ENCODE measurements at regions not wholly inside any gene's neighbourhood (a gene's known extent, or its start where the extent isn't known, plus 50 kb on each side); places are given as distances from the start of the nearest gene placed in this dataset.

GRCh38 chr4:8771666-8772065 is 100.0 kb downstream of the HMX1 start:
- no peaks in the 10 kb centered on the region for H3K9me3 ChIP-seq (ENCODE audit: low read depth, low read length, poor library complexity, severe bottlenecking)
- no peaks in the 10 kb centered on the region for H3K4me1 ChIP-seq (ENCODE audit: insufficient read depth, low read length, poor library complexity, severe bottlenecking)
- ChIA-PET POLR2A (ENCODE audit: low non-redundant PET) (no interaction called here), CTCF (no interaction called here)
- TF ChIP-seq CTCF (conservative IDR thresholded peaks at IDR 0.05; ENCODE audit: low read depth, low read length) (no peak), EZH2 (IDR thresholded peaks at IDR 0.05; ENCODE audit: borderline replicate concordance, low read depth, low read length, poor library complexity, severe bottlenecking) (no peak)
- H3K4me3 ChIP-seq (ENCODE audit: low read depth, low read length, poor library complexity, severe bottlenecking) = no peak overlapping the region
- no peak overlapping the region for H3K27ac ChIP-seq (ENCODE audit: low read depth, low read length, poor library complexity, severe bottlenecking)
- peaks cover 14% of the 10 kb centered on the region for H3K27me3 ChIP-seq (replicated peaks; ENCODE audit: insufficient read depth, low read depth, low read length, poor library complexity)
- H3K36me3 ChIP-seq (ENCODE audit: insufficient read depth, low read length, poor library complexity, severe bottlenecking) = no peaks in the 10 kb centered on the region
- BruUV-seq (replicated peaks) = no TSS peak
- intact Hi-C loops (cut with micrococcal nuclease; ENCODE audit: unreplicated experiment) = no loop called here
- no peak for DNase-seq (ENCODE audit: low spot score)

GRCh38 chr4:8771258-8771590 is 100.4 kb downstream of the HMX1 start:
- no peak for DNase-seq (ENCODE audit: low spot score)
- intact Hi-C loops (cut with micrococcal nuclease; ENCODE audit: unreplicated experiment) = no loop called here
- no peak overlapping the region for H3K4me3 ChIP-seq (ENCODE audit: low read depth, low read length, poor library complexity, severe bottlenecking)
- BruUV-seq (replicated peaks) = no TSS peak
- TF ChIP-seq EZH2 (IDR thresholded peaks at IDR 0.05; ENCODE audit: borderline replicate concordance, low read depth, low read length, poor library complexity, severe bottlenecking) (no peak), CTCF (conservative IDR thresholded peaks at IDR 0.05; ENCODE audit: low read depth, low read length) (no peak)
- no peaks in the 10 kb centered on the region for H3K9me3 ChIP-seq (ENCODE audit: low read depth, low read length, poor library complexity, severe bottlenecking)
- H3K36me3 ChIP-seq (ENCODE audit: insufficient read depth, low read length, poor library complexity, severe bottlenecking) = no peaks in the 10 kb centered on the region
- no peak overlapping the region for H3K27ac ChIP-seq (ENCODE audit: low read depth, low read length, poor library complexity, severe bottlenecking)
- CTCF ChIA-PET = no interaction called here
- H3K4me1 ChIP-seq (ENCODE audit: insufficient read depth, low read length, poor library complexity, severe bottlenecking) = no peaks in the 10 kb centered on the region
- POLR2A ChIA-PET (ENCODE audit: low non-redundant PET) = no interaction called here
- peaks cover 18% of the 10 kb centered on the region for H3K27me3 ChIP-seq (replicated peaks; ENCODE audit: insufficient read depth, low read depth, low read length, poor library complexity)

DNA sequence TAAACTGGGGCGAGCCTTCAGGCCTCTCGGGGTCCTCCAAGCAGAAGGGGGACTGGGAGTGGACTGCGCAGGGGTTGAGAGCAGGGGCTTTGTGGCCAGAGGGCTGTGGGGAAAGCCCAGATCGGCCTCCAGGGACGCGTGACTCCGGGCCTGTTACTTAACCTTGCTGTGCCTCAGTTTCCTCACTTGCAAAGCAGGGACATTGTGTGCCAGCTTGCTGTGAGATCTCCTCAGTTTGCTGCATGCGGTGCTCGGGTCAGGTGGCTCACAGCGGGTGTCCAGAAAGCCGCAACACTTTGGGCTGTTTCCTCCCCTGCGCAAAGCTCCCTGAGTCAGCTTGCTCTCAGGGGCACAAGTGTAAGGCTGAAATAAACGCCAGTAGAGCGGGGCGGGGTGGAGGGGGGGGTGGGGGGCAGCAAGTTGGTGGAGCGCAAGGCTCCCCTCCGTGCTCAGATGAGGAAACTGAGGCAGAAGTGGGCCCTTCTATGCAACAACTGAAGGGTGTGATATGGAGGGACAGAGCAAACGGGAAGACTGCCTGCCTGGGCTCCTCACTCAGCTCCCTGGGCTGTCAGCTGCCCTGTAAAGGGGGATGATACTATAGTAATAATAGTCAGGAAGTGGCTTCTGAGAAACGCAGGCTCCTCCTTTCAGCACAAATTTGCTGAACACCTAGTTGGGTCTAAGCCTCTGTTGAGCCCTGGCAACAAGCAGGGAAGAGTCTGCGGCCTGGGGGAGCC is 101.0 kb downstream of the HMX1 start:
- no peaks in the 10 kb centered on the region for H3K9me3 ChIP-seq (ENCODE audit: low read depth, low read length, poor library complexity, severe bottlenecking)
- ChIA-PET POLR2A (ENCODE audit: low non-redundant PET) (no interaction called here), CTCF (no interaction called here)
- BruUV-seq (replicated peaks) = no TSS peak
- H3K4me1 ChIP-seq (ENCODE audit: insufficient read depth, low read length, poor library complexity, severe bottlenecking) = no peaks in the 10 kb centered on the region
- H3K4me3 ChIP-seq (ENCODE audit: low read depth, low read length, poor library complexity, severe bottlenecking) = no peak overlapping the region
- DNase-seq (ENCODE audit: low spot score) = no peak
- peaks cover 21% of the 10 kb centered on the region for H3K27me3 ChIP-seq (replicated peaks; ENCODE audit: insufficient read depth, low read depth, low read length, poor library complexity)
- H3K27ac ChIP-seq (ENCODE audit: low read depth, low read length, poor library complexity, severe bottlenecking) = no peak overlapping the region
- no peaks in the 10 kb centered on the region for H3K36me3 ChIP-seq (ENCODE audit: insufficient read depth, low read length, poor library complexity, severe bottlenecking)
- intact Hi-C loops (cut with micrococcal nuclease; ENCODE audit: unreplicated experiment) = no loop called here
- TF ChIP-seq EZH2 (IDR thresholded peaks at IDR 0.05; ENCODE audit: borderline replicate concordance, low read depth, low read length, poor library complexity, severe bottlenecking) (no peak), CTCF (conservative IDR thresholded peaks at IDR 0.05; ENCODE audit: low read depth, low read length) (no peak)

All from A673 (cell line).